ENCODE measurements at regions not wholly inside any gene's neighbourhood (a gene's known extent, or its start where the extent isn't known, plus 50 kb on each side); places are given as distances from the start of the nearest gene placed in this dataset.

- Histone ChIP-seq H3K56ac (ENCODE audit: insufficient read length, low read depth, low read length) (no peak overlapping the region), H2BK12ac (ENCODE audit: insufficient read length, low read depth, low read length) (no peak overlapping the region), H3K27me3 (ENCODE audit: insufficient read depth, low read length) (no peaks in the 10 kb centered on the region), H3K23ac (ENCODE audit: insufficient read length, low read depth, low read length) (no peak overlapping the region), H2AK5ac (ENCODE audit: insufficient read length, low read length) (no peak overlapping the region), H4K8ac (replicated peaks; ENCODE audit: insufficient read length, low read depth, low read length) (no peak overlapping the region), H2BK15ac (ENCODE audit: low read depth, low read length) (no peak overlapping the region), H2BK120ac (ENCODE audit: low read depth, low read length, poor library complexity, severe bottlenecking) (no peak overlapping the region), H3K14ac (ENCODE audit: insufficient read depth, low read length) (no peak overlapping the region), H4K5ac (ENCODE audit: insufficient read length, low read depth, low read length) (no peak overlapping the region), H3K23me2 (ENCODE audit: insufficient read length, low read depth, low read length, poor library complexity, severe bottlenecking) (no peaks in the 10 kb centered on the region), H2AFZ (ENCODE audit: low read length) (no peak overlapping the region), H3K4me1 (ENCODE audit: insufficient read depth, low read length) (no peaks in the 10 kb centered on the region), H3K18ac (ENCODE audit: insufficient read length, low read depth, low read length) (no peak overlapping the region), H2BK20ac (ENCODE audit: low read depth, low read length, poor library complexity, severe bottlenecking) (no peak overlapping the region), H3K4ac (ENCODE audit: low read depth, low read length) (no peak overlapping the region), H3K9ac (ENCODE audit: extremely low read depth, insufficient read length, low read length) (no peak overlapping the region), H3K79me1 (ENCODE audit: insufficient read depth, low read depth, low read length, poor library complexity, severe bottlenecking) (no peaks in the 10 kb centered on the region), H3K4me2 (ENCODE audit: insufficient read depth, insufficient read length, low read length) (no peak overlapping the region), H3K79me2 (ENCODE audit: insufficient read depth, low read length) (no peaks in the 10 kb centered on the region), H3K27ac (ENCODE audit: insufficient read length, low read depth, low read length) (no peak overlapping the region), H2BK5ac (ENCODE audit: insufficient read length, low read length) (no peak overlapping the region), H4K91ac (ENCODE audit: insufficient read length, low read depth, low read length) (no peak overlapping the region), H3K9me3 (ENCODE audit: control insufficient read depth, low read depth, low read length) (no peaks in the 10 kb centered on the region), H3T11ph (ENCODE audit: low read length) (no peak overlapping the region), H4K20me1 (ENCODE audit: control insufficient read depth, insufficient read depth, insufficient read length) (no peaks in the 10 kb centered on the region)
- no peak for DNase-seq
- Mint-ChIP-seq H3K9me3 (no peaks in the 10 kb centered on the region), H3K4me1 (no peaks in the 10 kb centered on the region), H3K27me3 (ENCODE audit: low read depth) (no peaks in the 10 kb centered on the region), H3K27ac (no peak overlapping the region), H3K4me3 (no peak overlapping the region), H3K36me3 (ENCODE audit: insufficient read depth in 1 of 3, low read depth in 3 of 3) (no peaks in the 10 kb centered on the region)
- no peak for TF ChIP-seq CTCF (conservative IDR thresholded peaks at IDR 0.05)
Observed at GRCh38 chr1:238619652-238620051, 728.9 kb upstream of the ZP4 start.
